GM10248 (cell line): ENCODE measurements at regions not wholly inside any gene's neighbourhood (a gene's known extent, or its start where the extent isn't known, plus 50 kb on each side); places are given as distances from the start of the nearest gene placed in this dataset.
"Not testable (repeated sequence)": the region's sequence is repeated elsewhere in the genome, so short reads cannot be mapped to it uniquely, and the experiment has no call there.

Source experiments
- CTCF ChIA-PET: fragments of 300-600 bp; sonication (Branson Sonifier 250); formaldehyde crosslinking; extraction: SDS; loops from one replicate; lab custom pipeline; 2021; ENCODE audit warnings: antibody characterized with exemption; lab: Yijun Ruan, JAX
- POLR2A ChIA-PET: fragments of 350-650 bp; sonication (Branson Sonifier 250); formaldehyde crosslinking; extraction: SDS; loops from one replicate; lab custom pipeline; 2020; ENCODE audit warnings: antibody characterized with exemption; lab: Yijun Ruan, JAX
- DNase-seq: peaks from one replicate; pipeline ENCODE4 v3.0.0; 2012; ENCODE audit errors: extremely low spot score
- TF ChIP-seq, protein P1 (sequence below): IDR thresholded peaks from 2 replicates; pipeline ENCODE4 v1.5.1; 2012; ENCODE audit warnings: mild to moderate bottlenecking, low read depth; ENCODE audit errors: extremely low read depth, missing control alignments, control extremely low read depth

DNA sequence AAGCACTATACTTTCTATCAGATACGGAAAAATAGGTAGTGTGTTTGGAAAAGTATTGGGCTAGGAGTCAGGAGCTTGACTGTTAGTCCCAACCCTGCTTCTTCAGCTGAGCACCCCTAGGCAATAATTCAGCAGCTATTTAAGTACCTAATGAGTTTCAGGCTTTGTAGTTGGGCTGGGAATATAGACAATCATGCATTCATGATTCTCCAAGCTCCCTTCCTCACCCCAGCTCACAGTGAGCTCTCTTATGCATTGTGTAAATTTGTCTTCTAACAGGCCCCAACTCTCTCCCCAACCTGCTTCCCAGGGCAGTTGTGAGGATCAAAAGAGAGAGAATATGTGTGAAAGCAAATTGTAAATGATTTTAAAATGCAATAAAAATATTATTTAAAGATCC is 201.2 kb downstream of the MSX2 start:
- POLR2A ChIA-PET: no interaction called here
- TF ChIP-seq, protein P1, sequence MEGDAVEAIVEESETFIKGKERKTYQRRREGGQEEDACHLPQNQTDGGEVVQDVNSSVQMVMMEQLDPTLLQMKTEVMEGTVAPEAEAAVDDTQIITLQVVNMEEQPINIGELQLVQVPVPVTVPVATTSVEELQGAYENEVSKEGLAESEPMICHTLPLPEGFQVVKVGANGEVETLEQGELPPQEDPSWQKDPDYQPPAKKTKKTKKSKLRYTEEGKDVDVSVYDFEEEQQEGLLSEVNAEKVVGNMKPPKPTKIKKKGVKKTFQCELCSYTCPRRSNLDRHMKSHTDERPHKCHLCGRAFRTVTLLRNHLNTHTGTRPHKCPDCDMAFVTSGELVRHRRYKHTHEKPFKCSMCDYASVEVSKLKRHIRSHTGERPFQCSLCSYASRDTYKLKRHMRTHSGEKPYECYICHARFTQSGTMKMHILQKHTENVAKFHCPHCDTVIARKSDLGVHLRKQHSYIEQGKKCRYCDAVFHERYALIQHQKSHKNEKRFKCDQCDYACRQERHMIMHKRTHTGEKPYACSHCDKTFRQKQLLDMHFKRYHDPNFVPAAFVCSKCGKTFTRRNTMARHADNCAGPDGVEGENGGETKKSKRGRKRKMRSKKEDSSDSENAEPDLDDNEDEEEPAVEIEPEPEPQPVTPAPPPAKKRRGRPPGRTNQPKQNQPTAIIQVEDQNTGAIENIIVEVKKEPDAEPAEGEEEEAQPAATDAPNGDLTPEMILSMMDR: no peak
- CTCF ChIA-PET: interaction anchor here (0.8 to 1.2 kb wide), 3 partner anchors 11 to 18 kb away, joined by 3 to 5 read pairs (median 4); no protein-coding TSS in a partner anchor
- DNase-seq: no peak

DNA sequence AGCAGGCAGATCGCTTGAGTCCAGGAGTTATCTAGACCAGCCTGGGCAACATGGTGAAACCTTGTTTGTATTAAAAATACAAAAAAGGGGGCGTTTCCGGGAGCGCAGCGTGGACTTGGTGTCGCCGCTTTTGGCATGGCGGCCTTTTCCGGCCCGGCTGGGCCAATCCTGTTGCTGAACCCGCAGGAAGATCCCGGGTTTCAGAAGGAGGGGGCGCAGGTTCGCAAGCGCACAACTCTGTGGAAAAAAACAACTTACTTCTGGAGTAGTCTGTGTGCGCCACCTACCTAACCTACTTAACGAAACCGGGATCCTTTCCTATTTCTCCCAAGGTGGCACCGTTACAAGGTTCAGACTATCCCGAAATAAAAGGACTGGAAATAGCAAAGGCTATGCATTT is 198.6 kb downstream of the MSX2 start:
- POLR2A ChIA-PET: no interaction called here
- TF ChIP-seq, protein P1: no peak
- DNase-seq: no peak
- CTCF ChIA-PET: no interaction called here

DNA sequence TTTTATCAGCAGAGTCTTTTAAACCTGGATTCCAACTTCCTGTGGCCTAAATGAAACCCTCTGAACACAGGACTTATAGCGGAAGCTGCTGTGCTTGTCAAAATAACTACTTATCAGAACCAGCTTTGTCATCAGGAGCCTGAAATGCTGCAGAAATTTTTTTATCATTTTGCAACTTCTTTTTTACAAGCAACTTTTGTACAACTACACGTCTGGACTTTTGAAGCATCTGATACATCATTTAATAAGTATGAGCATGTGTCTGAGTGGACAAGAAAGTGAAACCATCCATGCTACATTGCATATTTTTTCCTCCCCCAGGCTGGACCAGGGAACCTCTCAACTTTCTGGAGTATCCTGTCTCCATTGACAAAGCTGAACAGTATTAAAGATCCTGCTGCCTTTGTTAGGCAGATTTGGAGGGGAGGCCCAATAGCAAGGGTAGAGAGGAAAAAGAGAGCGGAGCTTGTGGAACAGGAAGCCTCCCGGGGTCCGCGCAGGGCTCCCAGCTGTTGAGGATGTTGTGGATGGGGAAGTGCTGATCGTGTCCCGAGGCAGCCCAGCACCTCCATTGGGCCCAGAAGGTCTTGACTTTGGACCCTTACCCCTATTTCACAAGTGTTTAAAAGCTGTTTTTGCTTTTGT is 196.6 kb downstream of the MSX2 start:
- ChIA-PET CTCF (interaction anchor here (1.4 kb wide), 1 partner anchor 506 kb away, joined by 4 read pairs; no protein-coding TSS in a partner anchor), POLR2A (no interaction called here)
- TF ChIP-seq, protein P1: no peak
- no peak for DNase-seq

DNA sequence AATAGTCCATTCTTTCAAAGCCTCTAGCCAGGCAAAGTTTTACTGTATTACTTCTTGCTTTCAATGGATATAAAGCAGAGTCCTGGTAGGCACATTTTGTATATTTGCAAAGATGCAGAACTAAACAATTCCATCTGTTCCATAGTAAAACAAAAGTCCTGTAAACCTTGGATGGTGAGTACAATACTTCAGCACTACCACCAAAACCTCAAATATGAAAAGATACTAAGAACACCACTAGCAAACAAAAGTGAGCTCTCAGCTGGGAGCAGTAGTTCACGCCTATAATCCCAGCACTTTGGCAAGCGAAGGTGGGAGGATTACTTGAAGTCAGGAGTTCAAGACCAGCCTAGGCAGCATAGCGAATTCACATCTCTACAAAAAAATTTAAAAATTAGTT is 195.0 kb downstream of the MSX2 start:
- DNase-seq: no peak
- ChIA-PET POLR2A (no interaction called here), CTCF (no interaction called here)
- TF ChIP-seq, protein P1: no peak

DNA sequence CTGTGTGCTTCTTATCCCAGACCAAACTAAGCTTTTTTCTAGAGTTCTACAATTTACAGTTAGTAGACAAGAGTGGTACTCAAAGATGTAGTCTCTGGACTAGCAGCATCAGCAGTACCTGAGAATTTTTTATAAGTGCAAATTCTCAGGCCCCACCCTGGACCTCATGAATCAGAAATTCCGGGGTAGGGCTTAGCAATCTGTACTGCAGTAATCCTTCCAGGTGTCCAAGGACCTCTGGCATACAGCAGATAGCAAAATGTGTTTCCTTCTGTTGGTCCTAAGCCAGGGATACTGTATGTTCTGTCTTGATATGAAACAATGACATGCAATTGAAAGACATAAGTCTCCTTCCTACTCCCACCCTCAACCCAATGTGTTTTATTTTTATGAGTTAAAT is 194.3 kb downstream of the MSX2 start:
- POLR2A ChIA-PET: no interaction called here
- CTCF ChIA-PET: no interaction called here
- DNase-seq: no peak
- TF ChIP-seq, protein P1: no peak

DNA sequence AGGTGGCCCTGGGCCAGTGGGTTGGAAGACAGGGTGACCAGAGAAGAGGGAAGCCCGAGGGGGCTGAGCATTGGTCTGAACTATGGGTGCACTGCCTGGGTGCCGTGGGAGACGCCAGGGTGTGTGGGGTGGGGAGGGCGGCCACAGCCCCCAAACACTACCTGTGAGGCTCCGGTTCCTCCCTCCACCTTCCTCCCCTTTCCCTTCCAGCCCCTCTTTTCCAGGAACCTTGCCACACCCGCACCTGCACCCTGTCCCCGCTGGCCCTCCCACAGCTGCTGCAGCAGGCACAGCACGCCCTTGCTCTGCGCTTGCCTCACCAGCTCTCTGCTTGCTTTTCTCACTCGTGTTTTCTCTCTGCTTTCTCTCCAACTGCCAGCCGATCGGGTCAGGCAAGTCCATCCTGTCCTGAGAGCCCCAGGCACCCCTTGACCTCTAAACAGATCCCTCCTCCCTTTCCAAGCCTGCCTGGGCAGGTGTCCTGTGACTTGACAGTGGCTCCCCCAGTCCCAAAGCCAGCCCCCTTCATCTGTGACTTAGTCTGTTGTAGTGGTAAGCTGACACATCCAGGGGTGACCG is 193.7 kb downstream of the MSX2 start:
- TF ChIP-seq, protein P1: no peak
- DNase-seq: no peak
- ChIA-PET POLR2A (no interaction called here), CTCF (no interaction called here)

DNA sequence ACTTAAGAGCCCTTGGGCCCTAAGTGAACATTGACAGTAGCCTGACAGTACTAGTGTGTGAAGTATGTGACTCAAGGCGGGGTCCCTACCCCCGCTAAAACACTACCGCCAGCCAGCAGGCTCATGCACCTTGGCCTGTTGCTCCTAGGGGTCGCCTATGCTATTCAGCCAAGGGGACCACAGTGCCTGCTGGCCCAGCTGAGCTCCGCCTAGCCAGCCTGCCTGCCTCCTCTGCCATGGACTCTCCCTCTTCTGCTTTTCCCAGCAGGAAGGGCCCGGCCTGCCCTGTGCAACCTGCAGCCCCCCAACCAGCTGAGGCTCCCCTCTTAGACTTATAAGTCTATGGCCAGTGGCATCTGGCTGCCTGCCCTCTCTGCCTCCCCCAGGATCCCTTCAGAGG is 193.1 kb downstream of the MSX2 start:
- CTCF ChIA-PET, POLR2A ChIA-PET, DNase-seq: not testable (repeated sequence)

DNA sequence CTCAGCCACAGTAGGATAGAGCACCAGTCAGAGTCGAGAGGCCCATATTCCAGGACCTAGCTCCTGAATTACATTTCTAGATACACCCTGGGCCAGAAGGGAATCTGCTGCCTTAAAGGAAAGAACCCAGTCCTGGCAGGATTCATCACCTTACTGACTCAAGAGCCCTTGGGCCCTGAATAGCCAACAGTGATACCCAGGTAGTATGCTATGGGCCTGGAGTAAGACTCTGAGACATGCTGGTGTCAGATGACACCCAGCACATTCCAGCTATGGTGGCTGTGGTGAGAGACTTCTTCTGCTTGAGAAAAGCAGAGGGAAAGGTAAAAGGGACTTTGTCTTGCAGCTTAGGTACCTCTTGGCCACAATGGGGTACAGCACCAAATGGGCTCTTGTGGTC is 192.5 kb downstream of the MSX2 start:
- POLR2A ChIA-PET, DNase-seq, CTCF ChIA-PET: not testable (repeated sequence)
